SK-N-SH (cell line): ENCODE measurements at regions not wholly inside any gene's neighbourhood (a gene's known extent, or its start where the extent isn't known, plus 50 kb on each side); places are given as distances from the start of the nearest gene placed in this dataset.

Source experiments
- CTCF ChIA-PET: fragments of 300-600, 350-600 bp; formaldehyde crosslinking; extraction: SDS; loops from one replicate; lab custom pipeline; 2021; lab: Yijun Ruan, JAX
- POLR2A ChIA-PET: fragments of 350-600 bp; sonication (Branson Sonifier 250); formaldehyde crosslinking; extraction: SDS; loops from one replicate; lab custom pipeline; 2020; ENCODE audit warnings: antibody characterized with exemption, inconsistent platforms; lab: Yijun Ruan, JAX
- DNase-seq: peaks from one replicate; pipeline ENCODE4 v3.0.0; 2012
- H2AFZ ChIP-seq: fragments of 200-600 bp; sonication (generic); 2 replicates; pipeline ENCODE4 v1.8.1; 2016; ENCODE audit warnings: antibody characterized with exemption, mild to moderate bottlenecking, low read depth
- H3F3A ChIP-seq: fragments of 200-600 bp; sonication (generic); replicated peaks from 2 replicates; pipeline ENCODE3; 2016; ENCODE audit warnings: antibody characterized with exemption, mild to moderate bottlenecking; ENCODE audit not compliant: insufficient read depth
- H3K27ac ChIP-seq, 2 experiments: fragments of 200-500 bp in 1 of 2; fragments of 200-600 bp in 1 of 2; sonication (Bioruptor generic) in 1 of 2; sonication (generic), shearing (Covaris generic) in 1 of 2; 2 replicates each; pipeline versions ENCODE4 v1.5.1 to v1.6.1; 2014 to 2016; ENCODE audit warnings: low read depth in 2 of 2, inconsistent platforms in 1 of 2, low read length in 1 of 2, mild to moderate bottlenecking in 1 of 2, mixed read lengths in 1 of 2
- H3K27me3 ChIP-seq: fragments of 200-600 bp; sonication (generic), shearing (Covaris generic); 2 replicates; pipeline ENCODE4 v1.6.1; 2016; ENCODE audit warnings: mixed run types; ENCODE audit not compliant: insufficient read depth
- H3K36me3 ChIP-seq, 2 experiments: fragments of 200-500 bp in 1 of 2; fragments of 200-600 bp in 1 of 2; sonication (Bioruptor generic) in 1 of 2; sonication (generic) in 1 of 2; replicated peaks in 1 of 2; 2 replicates each; pipeline versions ENCODE3 to v1.5.1; 2014 to 2016; ENCODE audit warnings: low read length in 1 of 2, mild to moderate bottlenecking in 1 of 2; ENCODE audit not compliant: insufficient read depth in 2 of 2, control insufficient read depth in 1 of 2
- H3K4me1 ChIP-seq, 2 experiments: fragments of 200-500 bp in 1 of 2; fragments of 200-600 bp in 1 of 2; sonication (Bioruptor generic) in 1 of 2; sonication (generic), shearing (Covaris generic) in 1 of 2; 2 replicates each; pipeline versions ENCODE4 v1.5.1 to v1.6.1; 2014 to 2016; ENCODE audit warnings: low read depth in 1 of 2, low read length in 1 of 2, mixed run types in 1 of 2; ENCODE audit not compliant: insufficient read depth in 2 of 2, control insufficient read depth in 1 of 2
- H3K4me2 ChIP-seq: fragments of 200-600 bp; sonication (generic), shearing (Covaris generic); 2 replicates; pipeline ENCODE4 v1.6.1; 2017; ENCODE audit warnings: mixed run types
- H3K4me3 ChIP-seq, 2 experiments: fragments of 200-500 bp in 1 of 2; fragments of 200-600 bp in 1 of 2; sonication (Bioruptor generic) in 1 of 2; sonication (generic), shearing (Covaris generic) in 1 of 2; 2 replicates each; pipeline versions ENCODE4 v1.5.1 to v1.8.1; 2014 to 2016; ENCODE audit warnings: low read depth in 2 of 2, inconsistent platforms in 1 of 2, low read length in 1 of 2, mild to moderate bottlenecking in 1 of 2, mixed read lengths in 1 of 2, moderate library complexity in 1 of 2
- H3K79me2 ChIP-seq: fragments of 200-600 bp; sonication (generic); 2 replicates; pipeline ENCODE4 v1.8.1; 2017; ENCODE audit warnings: mild to moderate bottlenecking; ENCODE audit not compliant: insufficient read depth
- H3K9ac ChIP-seq: fragments of 200-600 bp; sonication (generic); 2 replicates; pipeline ENCODE4 v1.6.1; 2017; ENCODE audit warnings: mixed run types
- H3K9me2 ChIP-seq: fragments of 200-600 bp; sonication (generic); 2 replicates; pipeline ENCODE4 v1.6.1; 2017; ENCODE audit warnings: mixed run types
- H3K9me3 ChIP-seq: fragments of 200-600 bp; sonication (generic); 2 replicates; pipeline ENCODE4 v1.6.1; 2017; ENCODE audit warnings: mixed run types, mild to moderate bottlenecking, moderate library complexity
- H4K20me1 ChIP-seq: fragments of 200-600 bp; sonication (generic); 2 replicates; pipeline ENCODE4 v1.6.1; 2017; ENCODE audit warnings: mild to moderate bottlenecking, mixed run types; ENCODE audit not compliant: insufficient read depth
- ELF1 ChIP-seq: IDR thresholded peaks from 2 replicates; pipeline ENCODE4 v1.4.0; 2012
- FOSL2 ChIP-seq: IDR thresholded peaks from 2 replicates; pipeline ENCODE4 v1.4.0; 2012; ENCODE audit warnings: low read depth, mild to moderate bottlenecking, moderate library complexity, borderline replicate concordance
- FOXM1 ChIP-seq: IDR thresholded peaks from 2 replicates; pipeline ENCODE4 v1.4.0; 2012; ENCODE audit warnings: low read depth, mild to moderate bottlenecking
- GABPA ChIP-seq: IDR thresholded peaks from 2 replicates; pipeline ENCODE4 v1.4.0; 2012; ENCODE audit warnings: low read depth, mild to moderate bottlenecking
- IRF3 ChIP-seq: fragments of 150-350 bp; IDR thresholded peaks from 2 replicates; pipeline ENCODE4 v1.6.1; 2016; ENCODE audit warnings: mild to moderate bottlenecking, low read depth, low read length
- JUND ChIP-seq: IDR thresholded peaks from 2 replicates; pipeline ENCODE4 v1.4.0; 2012
- MEF2A ChIP-seq: IDR thresholded peaks from 2 replicates; pipeline ENCODE4 v1.4.0; 2012; ENCODE audit warnings: low read depth, borderline replicate concordance
- NFIC ChIP-seq: IDR thresholded peaks from 2 replicates; pipeline ENCODE4 v1.4.0; 2012; ENCODE audit warnings: borderline replicate concordance
- NRF1 ChIP-seq: IDR thresholded peaks from 2 replicates; pipeline ENCODE4 v1.6.1; 2012; ENCODE audit warnings: low read depth, mild to moderate bottlenecking, low read length
- PBX3 ChIP-seq: IDR thresholded peaks from 2 replicates; pipeline ENCODE4; 2012
- POLR2AphosphoS5 ChIP-seq: IDR thresholded peaks from 2 replicates; pipeline ENCODE4 v1.6.1; 2012; ENCODE audit warnings: low read depth, low read length
- RAD21 ChIP-seq: IDR thresholded peaks from 2 replicates; pipeline ENCODE4 v1.6.1; 2012; ENCODE audit warnings: mild to moderate bottlenecking, low read length
- RFX5 ChIP-seq: IDR thresholded peaks from 2 replicates; pipeline ENCODE4 v1.6.1; 2012; ENCODE audit warnings: mild to moderate bottlenecking, improper control_type of control experiment, low read length
- RXRA ChIP-seq: IDR thresholded peaks from 2 replicates; pipeline ENCODE4 v1.4.0; 2012; ENCODE audit warnings: low read depth, mild to moderate bottlenecking, borderline replicate concordance
- SIN3A ChIP-seq: IDR thresholded peaks from 2 replicates; pipeline ENCODE4 v1.6.1; 2012; ENCODE audit warnings: low read depth, mild to moderate bottlenecking, low read length, moderate library complexity, borderline replicate concordance
- SMC3 ChIP-seq: IDR thresholded peaks from 2 replicates; pipeline ENCODE4 v1.6.1; 2012; ENCODE audit warnings: low read depth, low read length, improper control_type of control experiment
- TAF1 ChIP-seq: IDR thresholded peaks from 2 replicates; pipeline ENCODE4 v1.6.1; 2012; ENCODE audit warnings: low read depth, mild to moderate bottlenecking, low read length, moderate library complexity, borderline replicate concordance
- TCF12 ChIP-seq: IDR thresholded peaks from 2 replicates; pipeline ENCODE4 v1.4.0; 2012
- TEAD4 ChIP-seq: IDR thresholded peaks from 2 replicates; pipeline ENCODE4 v1.4.0; 2012; ENCODE audit warnings: mild to moderate bottlenecking, borderline replicate concordance; ENCODE audit not compliant: insufficient read depth
- USF1 ChIP-seq: IDR thresholded peaks from 2 replicates; pipeline ENCODE4 v1.4.0; 2012; ENCODE audit warnings: low read depth, borderline replicate concordance
- ZBTB33 ChIP-seq: IDR thresholded peaks from 2 replicates; pipeline ENCODE4 v1.4.0; 2012; ENCODE audit warnings: low read depth, borderline replicate concordance
- WGBS: methylation state at CpG from one replicate; pipeline ENCODE4 v1.1.6; 2017; ENCODE audit warnings: low lambda C conversion rate; 5-methylcytosine and 5-hydroxymethylcytosine counted together

GRCh38 chr10:121679916-121680315, 81.7 kb upstream of the FGFR2 start (continued):
- TF ChIP-seq IRF3 = no peak
- no peak for TF ChIP-seq SIN3A

GRCh38 chr10:121678631-121679174, 80.5 kb upstream of the FGFR2 start:
- no peaks in the 10 kb centered on the region for H3K79me2 ChIP-seq
- no peak for TF ChIP-seq MEF2A
- TF ChIP-seq NFIC = no peak
- no peak for TF ChIP-seq NRF1
- no peak for TF ChIP-seq USF1
- no peak for TF ChIP-seq ELF1
- no peak for TF ChIP-seq TAF1
- TF ChIP-seq RFX5 = no peak
- TF ChIP-seq RAD21 = no peak
- no peak for TF ChIP-seq POLR2AphosphoS5
- TF ChIP-seq GABPA = no peak
- H3K36me3 ChIP-seq = no peaks in the 10 kb centered on the region
- POLR2A ChIA-PET = no interaction called here
- 0 out of 2 replicates have a peak, but pooled peaks cover 3% of the 10 kb centered on the region for H3K9me3 ChIP-seq
- WGBS = 43% methylated on average over 2 of the region's 2 CpGs
- no peaks in the 10 kb centered on the region for H3F3A ChIP-seq
- no peaks in the 10 kb centered on the region for H3K27me3 ChIP-seq
- DNase-seq = no peak
- no peak overlapping the region for H3K27ac ChIP-seq
- H3K9me2 ChIP-seq = no peaks in the 10 kb centered on the region
- H3K9ac ChIP-seq = no peak overlapping the region
- H4K20me1 ChIP-seq = no peaks in the 10 kb centered on the region
- CTCF ChIA-PET = interaction anchor here (1.2 to 2.3 kb wide), 2 partner anchors 17 to 55 kb away, joined by 3 to 8 read pairs; no protein-coding TSS in a partner anchor
- H3K4me1 ChIP-seq = peaks cover 0 to 7% of the 10 kb centered on the region in 2 experiments; a peak in 2 of 4 replicates
- no peak overlapping the region for H3K4me3 ChIP-seq
- no peak overlapping the region for H3K4me2 ChIP-seq
- H2AFZ ChIP-seq = no peak overlapping the region

- CTCF ChIA-PET = interaction anchor here (1.2 to 2.3 kb wide), 2 partner anchors 18 to 45 kb away, joined by 3 to 8 read pairs; no protein-coding TSS in a partner anchor
- Histone ChIP-seq H3K4me2 (no peak overlapping the region), H4K20me1 (no peaks in the 10 kb centered on the region)
- TF ChIP-seq RAD21 (no peak), PBX3 (no peak), JUND (no peak), TEAD4 (no peak), TCF12 (no peak), RXRA (no peak), SMC3 (no peak), ZBTB33 (no peak), NFIC (no peak), RFX5 (no peak), FOXM1 (no peak), FOSL2 (no peak)
- TF ChIP-seq, all 33 proteins: peak for 0
- Histone ChIP-seq H3K9me2 (no peaks in the 10 kb centered on the region), H3F3A (no peaks in the 10 kb centered on the region), H3K4me1 (peaks cover 0 to 4% of the 10 kb centered on the region in 2 experiments; a peak in 1 of 4 replicates), H3K79me2 (no peaks in the 10 kb centered on the region), H3K9me3 (0 out of 2 replicates have a peak, but pooled peaks cover 3% of the 10 kb centered on the region), H2AFZ (no peak overlapping the region), H3K9ac (no peak overlapping the region), H3K36me3 (no peaks in the 10 kb centered on the region), H3K27ac (no peak overlapping the region), H3K27me3 (no peaks in the 10 kb centered on the region), H3K4me3 (no peak overlapping the region)
- POLR2A ChIA-PET = no interaction called here
- DNase-seq = no peak
Measured at GRCh38 chr10:121677880-121678279, 79.6 kb upstream of the FGFR2 start.
